HG03378 (cell line): ENCODE measurements at regions not wholly inside any gene's neighbourhood (a gene's known extent, or its start where the extent isn't known, plus 50 kb on each side); places are given as distances from the start of the nearest gene placed in this dataset.

ENCODE experiments used
- ATAC-seq: cut with Tn5 transposase; IDR thresholded peaks from one replicate; pipeline ENCODE4 v1.9.1; 2021; ENCODE audit warnings: mild to moderate bottlenecking, moderate library complexity; ENCODE audit not compliant: unreplicated experiment

DNA sequence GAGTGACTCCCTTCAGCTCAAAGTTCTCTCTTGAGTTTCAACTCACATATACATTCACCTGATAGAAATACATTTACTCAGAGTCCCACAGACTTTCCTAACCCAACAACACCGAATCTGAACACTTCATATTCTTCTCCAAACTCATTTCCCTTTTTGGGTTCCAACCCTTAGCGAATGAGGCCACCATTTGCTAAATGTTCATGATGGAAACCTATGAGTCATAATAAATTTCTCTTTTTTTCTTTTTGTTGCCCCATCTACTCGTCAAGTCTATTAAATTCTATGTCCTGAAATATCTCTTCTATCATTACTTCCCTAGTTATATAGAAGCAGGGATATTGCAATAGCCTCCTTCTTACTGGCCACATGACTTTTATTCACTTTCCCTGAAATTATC, 100.1 kb downstream of the HLX start:
- ATAC-seq: no peak

- ATAC-seq: no peak
These were observed 103.4 kb downstream of the HLX start for GRCh38 chr1:220982686-220983085.

GRCh38 chr1:220983877-220984635, 104.8 kb downstream of the HLX start:
- no peak for ATAC-seq

DNA sequence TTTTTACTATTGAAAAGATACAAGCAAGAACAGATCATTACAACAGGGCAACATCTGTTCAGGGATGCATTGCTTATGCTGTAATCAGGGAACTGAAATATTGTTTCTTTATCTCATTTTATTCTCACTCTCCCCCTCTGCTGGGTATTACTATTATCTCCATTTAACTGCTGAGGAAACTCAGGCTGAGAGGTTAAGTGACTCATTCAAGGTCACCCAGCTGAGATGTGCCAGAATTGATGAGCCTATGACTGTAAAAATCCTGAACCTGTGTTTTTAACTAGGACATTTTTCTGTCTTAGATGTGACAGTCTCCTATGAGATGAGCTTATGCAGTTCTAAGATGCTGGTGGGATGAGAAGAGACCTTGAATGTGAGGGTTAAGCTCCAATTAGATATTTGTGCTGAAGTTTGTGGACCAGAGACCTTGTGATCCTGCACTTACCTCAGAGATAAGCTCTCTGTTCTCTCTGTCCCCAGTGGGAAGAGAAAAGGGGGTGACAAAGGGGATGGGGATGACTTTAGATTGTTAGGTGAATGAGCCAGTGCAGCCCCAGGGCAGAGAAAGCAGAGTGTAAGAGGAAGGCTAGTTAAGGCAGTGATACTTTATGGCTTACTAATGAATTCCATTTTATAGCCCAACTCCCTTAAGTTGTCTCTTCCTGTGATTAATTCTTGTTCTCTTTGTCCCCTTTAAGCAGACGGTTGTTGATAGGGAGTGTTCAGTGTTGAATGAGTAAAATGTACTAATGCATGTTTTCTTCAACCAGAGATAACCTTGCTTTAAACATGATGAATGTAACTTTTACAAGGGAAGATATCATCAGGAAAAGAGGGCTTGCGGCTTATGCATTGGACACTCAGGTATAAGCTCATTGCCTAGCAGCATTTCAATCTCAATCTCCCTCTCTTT, 111.4 kb downstream of the HLX start:
- no peak for ATAC-seq

- ATAC-seq: no peak
These were observed 112.3 kb downstream of the HLX start for GRCh38 chr1:220991506-220991905.

GRCh38 chr1:220991959-220992704, 112.9 kb downstream of the HLX start:
- no peak for ATAC-seq

DNA sequence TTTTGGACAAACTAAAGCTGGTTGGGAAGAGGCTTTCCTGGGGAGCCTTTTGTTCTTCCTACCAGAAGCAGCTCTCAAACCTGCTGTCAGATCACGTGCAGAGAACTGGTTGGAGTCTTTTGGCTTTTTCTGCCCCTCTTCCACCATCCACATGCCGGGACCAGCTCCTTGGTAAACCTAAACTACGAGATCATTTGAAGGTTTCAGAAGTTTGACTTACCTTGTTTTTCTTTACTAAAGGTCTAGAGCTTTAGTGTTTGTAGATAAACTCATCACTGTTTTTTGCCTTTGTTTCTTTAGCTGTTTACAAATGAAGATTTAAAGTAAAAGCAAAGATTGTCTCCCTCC, 113.4 kb downstream of the HLX start:
- no peak for ATAC-seq

DNA sequence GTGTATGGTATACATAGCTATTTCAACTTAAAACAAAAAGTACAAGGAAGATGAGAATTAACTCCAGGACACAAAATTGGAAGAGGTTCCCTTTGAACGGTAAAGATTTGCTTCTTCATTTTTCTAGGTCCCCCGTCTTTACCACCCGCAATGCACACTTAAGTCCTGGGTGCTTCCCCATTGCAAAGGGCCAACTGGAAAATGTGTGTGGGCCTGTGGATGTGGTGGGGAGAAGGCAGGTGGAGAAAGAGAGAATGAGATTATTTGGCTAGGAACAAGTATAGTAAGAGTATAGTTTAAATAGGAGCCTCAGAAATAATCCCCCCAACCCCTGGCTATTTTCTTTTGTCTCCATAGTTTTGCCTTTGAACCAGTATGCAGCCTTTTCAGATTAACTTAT, 115.4 kb downstream of the HLX start:
- no peak for ATAC-seq

GRCh38 chr1:220997791-220998190, 118.5 kb downstream of the HLX start:
- no peak for ATAC-seq

GRCh38 chr1:220999872-221000863, 120.9 kb downstream of the HLX start:
- no peak for ATAC-seq

DNA sequence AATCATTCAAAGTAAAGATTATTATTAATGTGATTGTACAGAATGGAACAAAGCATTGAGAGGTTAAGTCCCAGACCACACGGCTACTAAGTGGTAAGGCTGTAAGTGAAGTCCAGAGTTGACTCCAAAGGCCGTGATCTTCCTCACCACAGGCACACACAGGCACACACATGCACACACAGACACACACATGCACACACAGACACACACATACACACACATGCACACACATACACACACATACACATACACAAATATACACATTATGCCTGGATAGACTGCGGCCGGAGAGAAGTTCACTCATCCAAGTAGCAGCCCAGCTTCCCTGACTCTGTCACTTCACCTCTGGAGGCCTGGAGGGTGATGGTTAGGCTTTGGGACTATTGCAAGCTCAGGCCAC, 121.9 kb downstream of the HLX start:
- ATAC-seq: no peak

DNA sequence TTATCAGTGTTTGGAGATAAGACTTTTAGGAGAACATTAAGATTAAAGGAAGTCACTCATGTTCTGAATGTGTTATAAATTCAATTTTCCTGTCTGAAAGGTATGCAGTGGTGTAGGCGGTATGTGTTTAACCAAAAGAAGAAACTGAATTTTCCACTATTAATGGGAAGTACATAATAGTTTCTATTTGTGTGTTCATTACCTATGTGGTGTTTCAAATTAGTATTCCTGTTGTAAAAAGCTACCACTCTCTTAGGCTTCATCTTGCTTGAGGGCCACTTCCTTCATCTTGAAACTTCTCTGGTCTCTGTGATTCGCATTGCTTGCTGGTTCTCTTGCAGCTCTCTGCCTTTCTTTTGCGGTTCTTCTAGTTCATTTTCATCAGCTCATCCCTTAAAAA, 123.4 kb downstream of the HLX start:
- no peak for ATAC-seq

- no peak for ATAC-seq
These were observed 131.9 kb downstream of the HLX start for GRCh38 chr1:221011145-221011544.

- no peak for ATAC-seq
These were observed 132.9 kb downstream of the HLX start for GRCh38 chr1:221012120-221012519.

GRCh38 chr1:221013691-221014660, 134.7 kb downstream of the HLX start:
- ATAC-seq: no peak

GRCh38 chr1:221015159-221015790, 136.0 kb downstream of the HLX start:
- ATAC-seq: no peak

DNA sequence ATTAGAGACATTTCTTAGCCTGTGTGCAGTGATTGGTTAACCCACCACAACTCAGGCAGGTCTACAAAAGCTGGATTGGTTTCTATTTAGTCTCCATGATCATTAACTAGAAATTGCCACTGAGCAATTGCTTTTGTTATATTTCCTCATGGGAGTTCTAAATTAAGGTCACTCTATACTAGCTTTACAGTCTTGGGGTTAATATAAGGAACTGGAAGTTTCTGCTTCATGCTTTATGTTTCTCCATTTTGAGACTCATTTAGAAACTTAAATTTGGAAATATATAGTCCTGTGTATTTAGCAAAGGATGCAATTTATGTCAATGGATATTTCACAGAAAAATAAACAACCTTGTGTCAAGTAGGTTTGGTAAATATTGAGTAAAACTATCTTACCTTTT, 137.5 kb downstream of the HLX start:
- ATAC-seq: no peak

DNA sequence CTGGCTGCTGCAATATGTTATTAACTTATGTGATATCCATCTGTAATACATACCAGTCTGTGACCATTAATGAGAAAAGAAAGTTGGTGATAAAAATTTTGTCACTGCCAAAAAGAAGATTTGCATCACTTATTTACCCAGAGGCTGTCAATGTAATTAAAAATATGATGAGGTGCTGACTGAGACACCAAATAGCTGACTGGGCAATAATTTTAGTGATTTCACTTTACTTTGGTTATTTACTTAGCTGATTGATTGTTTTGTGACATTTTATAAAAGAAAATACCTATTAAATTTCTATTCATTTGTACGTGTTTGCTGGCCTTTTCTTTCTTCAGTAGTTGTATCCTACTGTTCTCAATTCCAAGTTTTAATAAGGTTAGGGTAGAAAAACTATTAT, 139.2 kb downstream of the HLX start:
- no peak for ATAC-seq

DNA sequence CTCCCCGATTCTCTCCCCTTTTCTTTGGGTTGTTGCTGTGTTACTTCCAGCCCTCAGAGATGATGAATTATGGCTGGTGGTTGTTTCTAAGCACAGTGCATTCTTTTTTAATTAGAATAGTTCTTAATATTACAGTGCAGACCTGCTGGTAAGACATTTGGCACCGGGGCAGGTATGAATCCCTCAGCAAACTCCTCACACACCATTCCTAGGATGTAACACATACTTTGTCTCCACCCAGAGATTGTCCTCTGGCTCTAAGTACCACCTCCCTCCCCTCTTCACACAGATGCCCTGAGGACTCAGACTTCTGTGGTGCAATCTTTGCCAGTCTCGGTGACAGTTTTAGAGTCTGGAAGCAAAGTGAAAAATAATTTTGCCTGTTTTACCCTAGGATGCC, 143.1 kb downstream of the HLX start:
- no peak for ATAC-seq
